LNCAP (cell line): ENCODE measurements at regions not wholly inside any gene's neighbourhood (a gene's known extent, or its start where the extent isn't known, plus 50 kb on each side); places are given as distances from the start of the nearest gene placed in this dataset.
A peak's percentile ranks its signal among the peaks of the same experiment; 100 is the strongest.

Experiments used
- CTCF ChIP-seq: fragments of 450-650 bp; IDR thresholded peaks from 2 replicates; pipeline ENCODE4 v1.5.1; 2017; ENCODE audit warnings: mild to moderate bottlenecking

GRCh38 chr6:110543106-110543505 lies 66.7 kb upstream of the SLC22A16 start:
- peak; percentile 15; the same call in 1 of the 2 replicates for TF ChIP-seq CTCF

- TF ChIP-seq CTCF: no peak
Measured at GRCh38 chr6:110542311-110543024, 66.1 kb upstream of the SLC22A16 start.

- no peak for TF ChIP-seq CTCF
Measured at GRCh38 chr6:110541701-110542309, 65.4 kb upstream of the SLC22A16 start.

- no peak for TF ChIP-seq CTCF
Measured at GRCh38 chr6:110538416-110539160, 62.2 kb upstream of the SLC22A16 start.

- no peak for TF ChIP-seq CTCF
Measured at GRCh38 chr6:110537208-110538123, 61.1 kb upstream of the SLC22A16 start.

GRCh38 chr6:110534731-110535492 lies 58.5 kb upstream of the SLC22A16 start:
- peak; percentile 36; the same call in 1 of the 2 replicates for TF ChIP-seq CTCF
